Left renal cortex interstitium (tissue), 4 donors: ENCODE measurements at regions not wholly inside any gene's neighbourhood (a gene's known extent, or its start where the extent isn't known, plus 50 kb on each side); places are given as distances from the start of the nearest gene placed in this dataset.

Source experiments
- DNase-seq, 4 donors: peaks; one replicate each; pipeline ENCODE4 v3.0.0-alpha.2; 2013; ENCODE audit warnings: low read depth in 4 of 4, low spot score in 2 of 4, missing footprints in 1 of 4

- no peak for DNase-seq
Measured at GRCh38 chr3:150269526-150269925, 138.6 kb upstream of the TSC22D2 start.

- peak in 1 of 4 donors; percentile 60 for DNase-seq
Measured at GRCh38 chr3:150268426-150269391, 139.4 kb upstream of the TSC22D2 start.

GRCh38 chr3:150267288-150267687 lies 140.8 kb upstream of the TSC22D2 start:
- no peak for DNase-seq

GRCh38 chr3:150265305-150265704 lies 142.8 kb upstream of the TSC22D2 start:
- DNase-seq: no peak

GRCh38 chr3:150264561-150265279 lies 143.4 kb upstream of the TSC22D2 start:
- no peak for DNase-seq

- DNase-seq: no peak
Measured at GRCh38 chr3:150261958-150262357, 146.1 kb upstream of the TSC22D2 start.

- DNase-seq: no peak
Measured at GRCh38 chr3:150261418-150261817, 146.7 kb upstream of the TSC22D2 start.

GRCh38 chr3:150260398-150260710 lies 147.7 kb upstream of the TSC22D2 start:
- DNase-seq: no peak

- no peak for DNase-seq
Measured at GRCh38 chr3:150259526-150260397, 148.3 kb upstream of the TSC22D2 start.

GRCh38 chr3:150256782-150257181 lies 151.3 kb upstream of the TSC22D2 start:
- DNase-seq: no peak

GRCh38 chr3:150256318-150256717 lies 151.8 kb upstream of the TSC22D2 start:
- no peak for DNase-seq

- DNase-seq: no peak
Measured at GRCh38 chr3:150255826-150256225, 152.3 kb upstream of the TSC22D2 start.

- no peak for DNase-seq
Measured at GRCh38 chr3:150255413-150255812, 152.7 kb upstream of the TSC22D2 start.

GRCh38 chr3:150254309-150254708 lies 153.8 kb upstream of the TSC22D2 start:
- no peak for DNase-seq

GRCh38 chr3:150253622-150254021 lies 154.5 kb upstream of the TSC22D2 start:
- DNase-seq: no peak

- no peak for DNase-seq
Measured at GRCh38 chr3:150252462-150252861, 155.6 kb upstream of the TSC22D2 start.

- DNase-seq: no peak
Measured at GRCh38 chr3:150251187-150252062, 156.7 kb upstream of the TSC22D2 start.

GRCh38 chr3:150249779-150250470 lies 158.2 kb upstream of the TSC22D2 start:
- no peak for DNase-seq
